ENCODE measurements at regions not wholly inside any gene's neighbourhood (a gene's known extent, or its start where the extent isn't known, plus 50 kb on each side); places are given as distances from the start of the nearest gene placed in this dataset.

GRCh38 chr6:11912420-11912819 lies 99.7 kb upstream of the HIVEP1 start:
- TF ChIP-seq CTCF (IDR thresholded peaks at IDR 0.05; ENCODE audit: low read depth, low read length) (peak; percentile 33), EZH2phosphoT487 (IDR thresholded peaks at IDR 0.05; ENCODE audit: low read depth) (no peak)
